K562 (cell line): ENCODE measurements at regions not wholly inside any gene's neighbourhood (a gene's known extent, or its start where the extent isn't known, plus 50 kb on each side); places are given as distances from the start of the nearest gene placed in this dataset.

ENCODE experiments used
- ATAC-seq: fragments of 200-7000 bp; cut with Tn5 transposase; 3 replicates; pipeline ENCODE4 v1.9.1; 2020; ENCODE audit warnings: moderate library complexity
- BruUV-seq: library from RNA; stranded (reverse); fragments of 400-500 nt; replicated peaks from 2 replicates; lab custom pipeline; 2021; lab: Mats Ljungman, UMichigan
- CTCF ChIA-PET: fragments of 300-600 bp; formaldehyde crosslinking; extraction: SDS; loops from one replicate; lab custom pipeline; 2021; ENCODE audit warnings: low intra/inter-chr PET ratio; lab: Yijun Ruan, JAX
- POLR2A ChIA-PET: fragments of 300-600, 350-650 bp; sonication (Branson Sonifier 250); formaldehyde crosslinking; extraction: SDS; loops from one replicate; lab custom pipeline; 2021; ENCODE audit warnings: antibody characterized with exemption, inconsistent platforms; lab: Yijun Ruan, JAX
- DNase-seq, 4 experiments: peaks; one replicate each; pipeline versions ENCODE4 v3.0.0 to v3.0.0-alpha.2; 2011 to 2018; ENCODE audit warnings: low spot score in 3 of 4, mixed read lengths in 3 of 4; ENCODE audit errors: extremely low read depth in 1 of 4
- FAIRE-seq: peaks from 2 replicates; lab custom pipeline; 2011; peaks lifted over from hg19 to GRCh38; lab: Jason Lieb, UNC
- H2AFZ ChIP-seq: 2 replicates; pipeline ENCODE4 v1.6.0; 2011; ENCODE audit warnings: low read depth, low read length, control low read depth, inconsistent platforms
- H3K27ac ChIP-seq: fragments of 200-600 bp; 3 replicates; pipeline ENCODE4 v1.8.0; 2011; ENCODE audit warnings: low read depth, mild to moderate bottlenecking, control low read depth, inconsistent platforms, low read length, moderate library complexity, mixed read lengths; ENCODE audit errors: extremely low read depth
- H3K27me3 ChIP-seq, 2 experiments: fragments of 300-600 bp in 1 of 2; 2 replicates in 1 of 2; 3 replicates in 1 of 2; pipeline versions ENCODE4 v1.6.0 to v1.8.0; 2011; ENCODE audit warnings: inconsistent platforms in 2 of 2, low read length in 2 of 2, mild to moderate bottlenecking in 1 of 2, mixed read lengths in 1 of 2, moderate library complexity in 1 of 2; ENCODE audit not compliant: control insufficient read depth in 2 of 2, insufficient read depth in 2 of 2
- H3K36me3 ChIP-seq: fragments of 300-600 bp; 3 replicates; pipeline ENCODE4 v1.8.0; 2011; ENCODE audit warnings: mild to moderate bottlenecking, low read length, inconsistent platforms; ENCODE audit not compliant: control insufficient read depth, insufficient read depth
- H3K4me1 ChIP-seq, 2 experiments: fragments of 200-600 bp in 1 of 2; replicated peaks in 1 of 2; 2 replicates in 1 of 2; 3 replicates in 1 of 2; pipeline versions ENCODE4 v1.5.1 to v1.8.0; 2011; ENCODE audit warnings: inconsistent platforms in 2 of 2, low read length in 2 of 2, mild to moderate bottlenecking in 1 of 2, mixed read lengths in 1 of 2, moderate library complexity in 1 of 2; ENCODE audit not compliant: control insufficient read depth in 2 of 2, insufficient read depth in 2 of 2
- H3K4me2 ChIP-seq: 2 replicates; pipeline ENCODE4 v1.6.1; 2011; ENCODE audit warnings: low read length, control low read depth, inconsistent platforms, mixed read lengths; ENCODE audit not compliant: insufficient read depth
- H3K4me3 ChIP-seq: fragments of 200-600 bp; sonication (generic), shearing (Covaris generic); 2 replicates; pipeline ENCODE4 v1.5.1; 2016; ENCODE audit warnings: control low read depth, inconsistent platforms
- H3K79me2 ChIP-seq: fragments of 200-600 bp; 3 replicates; pipeline ENCODE4 v1.8.0; 2011; ENCODE audit warnings: low read length, inconsistent platforms; ENCODE audit not compliant: control insufficient read depth, insufficient read depth
- H3K9ac ChIP-seq, 2 experiments: 2 replicates each; pipeline versions ENCODE4 v1.6.0 to v1.6.1; 2011; ENCODE audit warnings: low read depth in 2 of 2, low read length in 2 of 2, control low read depth in 1 of 2, inconsistent platforms in 1 of 2, mild to moderate bottlenecking in 1 of 2, mixed read lengths in 1 of 2; ENCODE audit not compliant: insufficient read depth in 1 of 2
- H3K9me1 ChIP-seq: one replicate; pipeline ENCODE4 v1.6.0; 2011; ENCODE audit warnings: inconsistent platforms, mild to moderate bottlenecking, low read length, moderate library complexity; ENCODE audit not compliant: control insufficient read depth, insufficient read depth
- H3K9me3 ChIP-seq: replicated peaks from 2 replicates; pipeline ENCODE4 v1.5.1; 2011; ENCODE audit warnings: low read depth, low read length, inconsistent platforms; ENCODE audit not compliant: control insufficient read depth, insufficient read depth
- H4K20me1 ChIP-seq: replicated peaks from 2 replicates; pipeline ENCODE4 v1.6.1; 2011; ENCODE audit warnings: low read length, inconsistent platforms, mixed read lengths; ENCODE audit not compliant: control insufficient read depth, insufficient read depth
- BRD4 ChIP-seq: fragments of 200-600 bp; sonication (generic); IDR thresholded peaks from 2 replicates; pipeline ENCODE4 v1.6.1; 2017; ENCODE audit warnings: inconsistent platforms
- ILK ChIP-seq: fragments of 450-650 bp; IDR thresholded peaks from 2 replicates; pipeline ENCODE4 v1.6.1; 2016; ENCODE audit warnings: missing genetic modification characterization, low read depth, mild to moderate bottlenecking, missing compliant biosample characterization, moderate library complexity, borderline replicate concordance
- PURB ChIP-seq: sonication (generic); formaldehyde crosslinking; IDR thresholded peaks from 2 replicates; pipeline ENCODE4 v1.9.0; 2021; ENCODE audit warnings: low read depth, mild to moderate bottlenecking, missing genetic modification reagents
- SOX6 ChIP-seq: fragments of 450-650 bp; IDR thresholded peaks from 2 replicates; pipeline ENCODE4 v1.6.1; 2014; ENCODE audit warnings: mild to moderate bottlenecking
- ZNF785 ChIP-seq: fragments of 250-450 bp; sonication (Bioruptor Pico); IDR thresholded peaks from 2 replicates; pipeline ENCODE4 v1.4.0; 2020; ENCODE audit warnings: mild to moderate bottlenecking
- WGBS: fragments of 100-300 bp; shearing (Covaris generic); methylation state at CpG from one replicate; pipeline ENCODE4 v1.1.6; 2016; ENCODE audit warnings: low coverage, mixed read lengths; ENCODE audit not compliant: insufficient coverage; ENCODE audit errors: missing lambda C conversion rate; 5-methylcytosine and 5-hydroxymethylcytosine counted together
- in situ Hi-C: fragments of 300-500 bp; cut with MboI; formaldehyde crosslinking; loops from 4 replicates; pipeline ENCODE4 v1.15.0; 2018; ENCODE audit warnings: inconsistent platforms, mixed read lengths
- intact Hi-C: fragments of 100-400 bp; cut with micrococcal nuclease; formaldehyde crosslinking; loops from 2 replicates; pipeline ENCODE4 v1.14.2; 2022
- TF ChIP-seq, protein P1 (sequence below): fragments of 250-450 bp; sonication (Bioruptor Pico); IDR thresholded peaks from 2 replicates; pipeline ENCODE4 v1.8.0; 2022; ENCODE audit warnings: moderate library complexity, mild to moderate bottlenecking, inconsistent platforms
- TF ChIP-seq, protein P2 (sequence below): IDR thresholded peaks from 2 replicates; pipeline ENCODE4 v1.6.1; 2011; ENCODE audit warnings: borderline replicate concordance, low read depth, mild to moderate bottlenecking, moderate library complexity, low read length; ENCODE audit not compliant: insufficient read depth, poor library complexity, severe bottlenecking
- TF ChIP-seq, protein P3 (sequence below): fragments of 250-450 bp; sonication (Bioruptor Pico); IDR thresholded peaks from 2 replicates; pipeline ENCODE4 v1.8.0; 2022; ENCODE audit warnings: moderate library complexity, mild to moderate bottlenecking, inconsistent platforms

DNA sequence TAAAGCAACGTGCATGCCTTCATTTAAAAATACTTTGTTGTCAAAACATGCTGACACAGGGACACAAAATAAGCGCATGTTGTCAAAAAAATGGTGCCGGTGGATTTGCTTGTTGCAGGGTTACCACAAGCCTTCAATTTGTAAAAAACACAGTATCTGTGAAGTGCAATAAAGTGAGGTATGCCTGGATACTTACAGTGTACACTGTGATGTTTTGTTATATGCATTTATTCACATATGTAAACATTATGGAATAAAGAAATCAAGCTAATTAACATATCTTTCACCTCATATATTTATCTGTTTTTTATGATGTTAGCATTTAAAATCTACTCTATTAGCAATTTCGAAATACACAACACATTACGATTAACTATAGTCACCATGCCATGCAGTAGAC, 202.6 kb upstream of the FZD8 start (continued):
- TF ChIP-seq, protein P1, sequence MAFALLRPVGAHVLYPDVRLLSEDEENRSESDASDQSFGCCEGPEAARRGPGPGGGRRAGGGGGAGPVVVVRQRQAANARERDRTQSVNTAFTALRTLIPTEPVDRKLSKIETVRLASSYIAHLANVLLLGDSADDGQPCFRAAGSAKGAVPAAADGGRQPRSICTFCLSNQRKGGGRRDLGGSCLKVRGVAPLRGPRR = no peak
- no peak for TF ChIP-seq ZNF785 (CRISPR knock-in tag)
- TF ChIP-seq, protein P2, sequence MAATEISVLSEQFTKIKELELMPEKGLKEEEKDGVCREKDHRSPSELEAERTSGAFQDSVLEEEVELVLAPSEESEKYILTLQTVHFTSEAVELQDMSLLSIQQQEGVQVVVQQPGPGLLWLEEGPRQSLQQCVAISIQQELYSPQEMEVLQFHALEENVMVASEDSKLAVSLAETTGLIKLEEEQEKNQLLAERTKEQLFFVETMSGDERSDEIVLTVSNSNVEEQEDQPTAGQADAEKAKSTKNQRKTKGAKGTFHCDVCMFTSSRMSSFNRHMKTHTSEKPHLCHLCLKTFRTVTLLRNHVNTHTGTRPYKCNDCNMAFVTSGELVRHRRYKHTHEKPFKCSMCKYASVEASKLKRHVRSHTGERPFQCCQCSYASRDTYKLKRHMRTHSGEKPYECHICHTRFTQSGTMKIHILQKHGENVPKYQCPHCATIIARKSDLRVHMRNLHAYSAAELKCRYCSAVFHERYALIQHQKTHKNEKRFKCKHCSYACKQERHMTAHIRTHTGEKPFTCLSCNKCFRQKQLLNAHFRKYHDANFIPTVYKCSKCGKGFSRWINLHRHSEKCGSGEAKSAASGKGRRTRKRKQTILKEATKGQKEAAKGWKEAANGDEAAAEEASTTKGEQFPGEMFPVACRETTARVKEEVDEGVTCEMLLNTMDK = no peak

DNA sequence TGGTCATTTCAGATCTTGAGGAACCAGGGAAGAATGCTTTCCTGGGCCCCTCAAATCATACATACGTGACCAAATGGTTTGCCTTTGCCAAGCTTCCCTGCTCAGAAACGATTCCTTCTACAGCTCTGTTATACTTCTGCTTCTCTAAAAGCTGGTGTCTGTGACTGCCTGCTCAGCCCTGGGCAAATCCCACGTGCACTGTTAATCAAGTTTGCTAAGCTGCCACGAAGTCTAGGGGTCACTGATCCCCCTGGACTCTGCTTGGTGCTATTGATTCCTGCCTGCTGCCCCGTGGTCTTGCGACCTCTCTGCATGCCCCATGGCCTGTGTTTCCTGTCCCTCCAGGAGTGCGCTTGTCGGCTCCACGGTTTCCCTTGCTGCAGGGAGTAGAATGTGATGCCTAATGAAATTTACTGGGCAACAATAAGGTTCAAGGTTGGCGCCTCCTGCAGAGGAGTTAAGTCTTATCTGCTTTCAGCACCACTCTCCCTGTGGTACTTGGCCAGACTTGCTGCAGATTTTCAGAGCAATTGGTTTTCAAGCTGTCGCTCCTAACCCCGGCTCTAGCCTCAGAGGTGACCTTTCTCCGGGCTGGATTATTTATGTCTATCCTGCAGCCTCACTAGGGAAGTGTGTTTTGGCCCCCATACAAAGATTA, 201.6 kb upstream of the FZD8 start:
- BruUV-seq = no TSS peak
- CTCF ChIA-PET = no interaction called here
- under 1% methylated on average over 12 of the region's 13 CpGs for whole genome bisulfite sequencing
- H3K9me1 ChIP-seq = no peaks in the 10 kb centered on the region
- DNase-seq = no peak
- H3K9me3 ChIP-seq = no peaks in the 10 kb centered on the region
- no peaks in the 10 kb centered on the region for H4K20me1 ChIP-seq
- in situ Hi-C loops = no loop called here
- no peak for ATAC-seq
- H3K36me3 ChIP-seq = no peaks in the 10 kb centered on the region
- H3K4me3 ChIP-seq = no peak overlapping the region
- no peak overlapping the region for H3K4me2 ChIP-seq
- no peak for TF ChIP-seq SOX6
- no peak for TF ChIP-seq BRD4
- no peak for TF ChIP-seq ILK (tag)
- TF ChIP-seq PURB (CRISPR knock-in tag) = no peak
- TF ChIP-seq, protein P3, sequence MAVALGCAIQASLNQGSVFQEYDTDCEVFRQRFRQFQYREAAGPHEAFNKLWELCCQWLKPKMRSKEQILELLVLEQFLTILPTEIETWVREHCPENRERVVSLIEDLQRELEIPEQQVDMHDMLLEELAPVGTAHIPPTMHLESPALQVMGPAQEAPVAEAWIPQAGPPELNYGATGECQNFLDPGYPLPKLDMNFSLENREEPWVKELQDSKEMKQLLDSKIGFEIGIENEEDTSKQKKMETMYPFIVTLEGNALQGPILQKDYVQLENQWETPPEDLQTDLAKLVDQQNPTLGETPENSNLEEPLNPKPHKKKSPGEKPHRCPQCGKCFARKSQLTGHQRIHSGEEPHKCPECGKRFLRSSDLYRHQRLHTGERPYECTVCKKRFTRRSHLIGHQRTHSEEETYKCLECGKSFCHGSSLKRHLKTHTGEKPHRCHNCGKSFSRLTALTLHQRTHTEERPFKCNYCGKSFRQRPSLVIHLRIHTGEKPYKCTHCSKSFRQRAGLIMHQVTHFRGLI (CRISPR knock-in tag) = no peak
- TF ChIP-seq, all 486 proteins: peak for 0
- Histone ChIP-seq H3K27me3 (no peaks in the 10 kb centered on the region), H3K27ac (no peak overlapping the region), H3K4me1 (no peaks in the 10 kb centered on the region), H3K79me2 (no peaks in the 10 kb centered on the region), H3K9ac (no peak overlapping the region), H2AFZ (no peak overlapping the region)
- no peak for FAIRE-seq
- POLR2A ChIA-PET = no interaction called here
- intact Hi-C loops = no loop called here
